ENCODE measurements at regions not wholly inside any gene's neighbourhood (a gene's known extent, or its start where the extent isn't known, plus 50 kb on each side); places are given as distances from the start of the nearest gene placed in this dataset.

DNA sequence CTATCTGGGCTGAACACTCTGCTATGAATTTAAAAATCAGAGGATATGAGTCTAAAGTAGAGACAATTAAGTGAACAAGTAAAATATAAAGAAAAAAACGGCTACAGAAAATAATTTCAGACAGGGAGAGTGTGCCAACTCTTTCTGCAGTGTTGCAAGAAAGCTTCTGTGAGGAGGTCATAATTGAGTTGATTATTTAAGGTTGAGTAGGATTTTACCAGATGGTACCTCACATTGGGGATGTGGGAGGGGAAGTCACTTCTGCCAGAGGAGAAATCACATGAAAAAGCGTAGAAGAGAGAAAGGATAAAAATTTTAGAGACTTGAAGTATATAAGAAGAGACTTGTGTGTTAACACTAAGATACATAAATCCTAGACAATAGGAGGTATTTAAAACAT is 238.0 kb upstream of the NCAM2 start:
- intact Hi-C loops (cut with DNase I), result no loop called here

DNA sequence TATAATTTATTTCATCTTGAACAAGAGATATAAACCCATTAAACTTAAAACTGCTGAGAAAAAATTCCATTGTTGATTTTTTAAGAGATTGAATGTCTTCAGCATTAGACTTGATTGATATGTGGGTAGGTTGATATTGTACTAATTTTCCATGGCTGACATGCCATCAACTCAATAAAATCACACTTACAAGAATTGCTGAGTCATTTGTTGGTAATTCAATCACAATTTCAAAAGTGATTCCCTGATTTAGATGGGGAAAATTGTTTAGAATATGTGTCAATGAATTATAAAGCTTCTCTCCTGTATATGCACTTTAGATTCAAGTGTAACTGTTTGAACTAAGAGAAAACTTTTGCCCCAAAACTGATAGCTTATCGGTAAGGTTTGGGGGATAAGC is 223.5 kb upstream of the NCAM2 start:
- TF ChIP-seq POLR2AphosphoS5 (IDR thresholded peaks at IDR 0.05) (no peak), POLR2A (IDR thresholded peaks at IDR 0.05) (no peak)
- intact Hi-C loops (cut with DNase I), result no loop called here
- H3K27ac ChIP-seq, result no peak overlapping the region
- H3K36me3 ChIP-seq, result no peaks in the 10 kb centered on the region
- no peak overlapping the region for H3K4me3 ChIP-seq
- peaks cover 0 to 6% (median 2%) of the 10 kb centered on the region in 4 donors for H3K9me3 ChIP-seq
- no peak for DNase-seq
- WGBS, 2 donors, result 90 to 100% methylated on average over 1 of the region's 1 CpG
- no peaks in the 10 kb centered on the region for H3K4me1 ChIP-seq
- H3K27me3 ChIP-seq, result no peaks in the 10 kb centered on the region

More for the DNA sequence above, 238.0 kb upstream of the NCAM2 start:
- Histone ChIP-seq H3K36me3 (no peaks in the 10 kb centered on the region), H3K4me3 (no peak overlapping the region), H3K9me3 (no peaks in the 10 kb centered on the region), H3K27ac (no peak overlapping the region), H3K4me1 (no peaks in the 10 kb centered on the region), H3K27me3 (no peaks in the 10 kb centered on the region)
- WGBS, 2 donors, result 81 to 83% methylated on average over 2 of the region's 2 CpGs
- DNase-seq, result no peak
- TF ChIP-seq, protein P1, sequence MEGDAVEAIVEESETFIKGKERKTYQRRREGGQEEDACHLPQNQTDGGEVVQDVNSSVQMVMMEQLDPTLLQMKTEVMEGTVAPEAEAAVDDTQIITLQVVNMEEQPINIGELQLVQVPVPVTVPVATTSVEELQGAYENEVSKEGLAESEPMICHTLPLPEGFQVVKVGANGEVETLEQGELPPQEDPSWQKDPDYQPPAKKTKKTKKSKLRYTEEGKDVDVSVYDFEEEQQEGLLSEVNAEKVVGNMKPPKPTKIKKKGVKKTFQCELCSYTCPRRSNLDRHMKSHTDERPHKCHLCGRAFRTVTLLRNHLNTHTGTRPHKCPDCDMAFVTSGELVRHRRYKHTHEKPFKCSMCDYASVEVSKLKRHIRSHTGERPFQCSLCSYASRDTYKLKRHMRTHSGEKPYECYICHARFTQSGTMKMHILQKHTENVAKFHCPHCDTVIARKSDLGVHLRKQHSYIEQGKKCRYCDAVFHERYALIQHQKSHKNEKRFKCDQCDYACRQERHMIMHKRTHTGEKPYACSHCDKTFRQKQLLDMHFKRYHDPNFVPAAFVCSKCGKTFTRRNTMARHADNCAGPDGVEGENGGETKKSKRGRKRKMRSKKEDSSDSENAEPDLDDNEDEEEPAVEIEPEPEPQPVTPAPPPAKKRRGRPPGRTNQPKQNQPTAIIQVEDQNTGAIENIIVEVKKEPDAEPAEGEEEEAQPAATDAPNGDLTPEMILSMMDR (IDR thresholded peaks at IDR 0.05), result no peak
- TF ChIP-seq EP300 (IDR thresholded peaks at IDR 0.05) (no peak), POLR2AphosphoS5 (IDR thresholded peaks at IDR 0.05) (no peak), POLR2A (IDR thresholded peaks at IDR 0.05) (no peak)

DNA sequence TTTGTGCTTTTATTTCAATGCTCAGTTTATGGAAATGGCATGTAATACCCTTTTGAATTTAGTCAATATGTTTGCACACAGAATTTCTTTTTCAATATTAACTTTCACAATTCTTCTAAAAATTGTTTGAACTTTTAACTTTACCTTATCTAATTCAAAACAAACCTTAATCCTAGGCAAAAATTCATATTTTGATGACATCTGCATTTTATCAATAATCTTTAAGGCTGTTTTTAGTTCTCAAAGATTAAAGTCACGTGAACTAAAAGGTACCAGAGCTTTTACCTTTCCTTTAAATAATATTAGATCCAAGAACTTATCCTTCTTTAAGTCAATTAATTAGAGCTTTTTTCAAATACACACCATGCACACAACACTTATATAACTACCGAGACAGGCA is 218.9 kb upstream of the NCAM2 start:
- Histone ChIP-seq H3K27ac (no peak overlapping the region), H3K4me3 (no peak overlapping the region), H3K27me3 (no peaks in the 10 kb centered on the region), H3K9me3 (peaks cover 0 to 4% (median 2%) of the 10 kb centered on the region in 4 donors), H3K36me3 (no peaks in the 10 kb centered on the region), H3K4me1 (no peaks in the 10 kb centered on the region)
- TF ChIP-seq, protein P1 (IDR thresholded peaks at IDR 0.05), result no peak
- TF ChIP-seq POLR2A (IDR thresholded peaks at IDR 0.05) (no peak), EP300 (IDR thresholded peaks at IDR 0.05) (no peak), POLR2AphosphoS5 (IDR thresholded peaks at IDR 0.05) (no peak)
- DNase-seq, result no peak
- 70 to 71% methylated on average over 2 of the region's 2 CpGs for WGBS, 2 donors
- intact Hi-C loops (cut with DNase I), result no loop called here

DNA sequence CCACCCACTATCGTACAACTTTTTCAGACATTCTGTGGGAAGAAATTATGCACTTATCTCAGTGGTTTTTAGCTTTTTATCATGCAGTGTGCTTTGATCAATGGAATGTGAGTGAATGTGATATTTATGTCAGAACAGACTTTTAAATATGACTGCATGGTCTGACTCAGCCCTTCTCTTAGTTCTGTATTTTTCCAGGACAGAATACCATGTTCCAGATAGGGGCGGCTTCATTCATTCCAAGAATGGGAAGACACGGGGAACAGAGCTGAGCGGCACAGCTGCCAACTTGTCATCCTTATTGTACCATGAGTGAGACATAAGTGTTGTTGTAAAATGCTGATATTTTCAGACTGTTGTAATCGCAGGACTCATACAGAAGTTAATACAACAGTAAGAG is 214.6 kb upstream of the NCAM2 start:
- intact Hi-C loops (cut with DNase I), result no loop called here

DNA sequence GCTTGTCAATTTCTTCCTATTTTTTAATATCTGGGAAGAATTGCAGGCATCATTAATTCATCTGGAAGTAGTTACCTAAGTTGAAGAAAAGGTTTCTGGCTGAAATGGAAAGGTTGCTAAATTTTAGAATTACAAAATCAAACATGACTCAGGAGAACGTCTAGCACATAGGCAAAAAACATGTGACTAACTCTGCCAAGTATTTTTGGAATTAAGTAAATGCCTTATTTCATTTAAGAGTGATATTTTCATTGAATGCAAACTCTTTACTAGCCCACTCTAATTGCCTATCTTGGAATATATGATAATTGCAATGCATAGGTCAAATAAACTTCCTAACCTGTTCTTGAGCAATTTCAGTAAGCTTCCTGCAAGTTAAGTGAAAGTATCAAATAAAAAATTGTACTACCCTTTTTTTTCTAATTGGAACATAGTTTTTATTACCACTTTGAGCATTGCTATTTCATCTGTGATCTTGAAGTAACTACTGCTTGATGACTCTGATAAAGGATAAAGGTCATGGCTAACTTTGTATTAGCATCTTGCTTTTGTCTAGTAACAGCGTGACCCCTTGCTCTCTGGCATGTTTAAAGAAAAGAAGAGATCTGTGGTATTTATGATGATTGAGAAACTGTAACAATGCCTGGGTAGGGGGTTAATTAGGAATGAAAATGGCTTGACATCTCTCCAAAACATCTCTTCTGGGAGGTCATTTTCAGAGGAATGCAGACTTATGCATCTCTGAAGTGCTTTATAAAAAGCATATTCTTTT is 208.3 kb upstream of the NCAM2 start:
- Histone ChIP-seq H3K36me3 (no peaks in the 10 kb centered on the region), H3K4me1 (no peaks in the 10 kb centered on the region), H3K27me3 (no peaks in the 10 kb centered on the region), H3K27ac (no peak overlapping the region), H3K9me3 (no peaks in the 10 kb centered on the region), H3K4me3 (no peak overlapping the region)
- no peak for DNase-seq
- TF ChIP-seq EP300 (IDR thresholded peaks at IDR 0.05), result no peak
- TF ChIP-seq, protein P1 (IDR thresholded peaks at IDR 0.05), result no peak
- TF ChIP-seq POLR2A (IDR thresholded peaks at IDR 0.05), result no peak
- no peak for TF ChIP-seq POLR2AphosphoS5 (IDR thresholded peaks at IDR 0.05)
- WGBS, 2 donors, result 61 to 71% methylated on average over 2 of the region's 2 CpGs
- intact Hi-C loops (cut with DNase I), result no loop called here

More for the DNA sequence above, 214.6 kb upstream of the NCAM2 start:
- Histone ChIP-seq H3K4me3 (no peak overlapping the region), H3K36me3 (no peaks in the 10 kb centered on the region), H3K27ac (no peak overlapping the region), H3K4me1 (no peaks in the 10 kb centered on the region), H3K9me3 (no peaks in the 10 kb centered on the region), H3K27me3 (no peaks in the 10 kb centered on the region)
- 77 to 95% methylated on average over 5 of the region's 5 CpGs for WGBS, 2 donors
- TF ChIP-seq POLR2AphosphoS5 (IDR thresholded peaks at IDR 0.05), result no peak
- TF ChIP-seq EP300 (IDR thresholded peaks at IDR 0.05), result no peak
- no peak for DNase-seq
